B cell (primary cell): ENCODE measurements at regions not wholly inside any gene's neighbourhood (a gene's known extent, or its start where the extent isn't known, plus 50 kb on each side); places are given as distances from the start of the nearest gene placed in this dataset.

Experiments
- ATAC-seq: fragments of 200-7000 bp; cut with Tn5 transposase; one replicate; pipeline ENCODE4 v1.10.0; 2021; ENCODE audit warnings: low read depth, mild to moderate bottlenecking, moderate number of reproducible peaks, moderate library complexity
- CTCF ChIA-PET: fragments of 350-600 bp; sonication (Branson Sonifier 250); formaldehyde crosslinking; loops from one replicate; lab custom pipeline; 2021; ENCODE audit warnings: antibody characterized with exemption, inconsistent platforms; lab: Charles Lee
- POLR2A ChIA-PET: fragments of 350-600 bp; sonication (Branson Sonifier 250); formaldehyde crosslinking; loops from one replicate; lab custom pipeline; 2021; ENCODE audit warnings: antibody characterized with exemption; lab: Charles Lee
- DNase-seq: peaks from one replicate; pipeline ENCODE4 v3.0.0; 2013
- H2AFZ ChIP-seq: 2 replicates; pipeline ENCODE4 v1.6.1; 2012; ENCODE audit warnings: mild to moderate bottlenecking, low read depth, low read length; ENCODE audit not compliant: insufficient read depth, poor library complexity, severe bottlenecking
- H3K27ac ChIP-seq, 2 donors: 1 replicate in 1 of 2; 2 replicates in 1 of 2; pipeline ENCODE4 v1.5.1; 2012 to 2013; ENCODE audit warnings: low read length in 2 of 2, mild to moderate bottlenecking in 2 of 2, moderate library complexity in 1 of 2
- H3K27me3 ChIP-seq, 4 experiments: fragments of 200-600 bp in 1 of 4; sonication (generic) in 1 of 4; replicated peaks in 1 of 4; 1 replicate in 2 of 4; 2 replicates in 2 of 4; pipeline versions ENCODE4 v1.6.1 to v1.7.0; 2013 to 2016; ENCODE audit warnings: low read length in 3 of 4, mild to moderate bottlenecking in 2 of 4, mixed read lengths in 1 of 4, moderate library complexity in 1 of 4; ENCODE audit not compliant: insufficient read depth in 4 of 4, control insufficient read depth in 3 of 4; ENCODE audit errors: control extremely low read depth in 1 of 4
- H3K36me3 ChIP-seq, 2 experiments: replicated peaks in 1 of 2; 1 replicate in 1 of 2; 2 replicates in 1 of 2; pipeline versions ENCODE4 v1.6.1 to v1.7.1; 2013; ENCODE audit warnings: low read length in 1 of 2; ENCODE audit not compliant: insufficient read depth in 2 of 2, control insufficient read depth in 1 of 2; ENCODE audit errors: control extremely low read depth in 1 of 2, extremely low read depth in 1 of 2
- H3K4me1 ChIP-seq, 2 donors: fragments of 200-600 bp in 1 of 2; sonication (generic) in 1 of 2; 1 replicate in 1 of 2; 2 replicates in 1 of 2; pipeline versions ENCODE4 v1.5.1 to v1.6.1; 2013 to 2017; ENCODE audit warnings: low read length in 2 of 2; ENCODE audit not compliant: control insufficient read depth in 2 of 2, insufficient read depth in 2 of 2
- H3K4me2 ChIP-seq: replicated peaks from 2 replicates; pipeline ENCODE3; 2012; ENCODE audit warnings: mild to moderate bottlenecking, low read depth, low read length; ENCODE audit not compliant: poor library complexity, severe bottlenecking
- H3K4me3 ChIP-seq, 5 experiments: fragments of 200-600 bp in 1 of 5; sonication (generic) in 1 of 5; 1 replicate in 3 of 5; 2 replicates in 2 of 5; pipeline versions ENCODE4 v1.5.1 to v1.7.0; 2011 to 2016; ENCODE audit warnings: low read length in 4 of 5, mild to moderate bottlenecking in 4 of 5, low read depth in 2 of 5, control low read depth in 1 of 5, moderate library complexity in 1 of 5; ENCODE audit not compliant: insufficient read depth in 1 of 5; ENCODE audit errors: control extremely low read depth in 1 of 5, extremely low read depth in 1 of 5
- H3K79me2 ChIP-seq: fragments of 200-600 bp; sonication (generic); one replicate; pipeline ENCODE4 v1.6.0; 2016; ENCODE audit warnings: low read length; ENCODE audit not compliant: control insufficient read depth, insufficient read depth
- H3K9ac ChIP-seq: fragments of 200-600 bp; sonication (generic); 2 replicates; pipeline ENCODE4 v1.6.1; 2017; ENCODE audit warnings: mild to moderate bottlenecking, low read length, moderate library complexity
- H3K9me3 ChIP-seq, 3 donors: one replicate each; pipeline versions ENCODE4 v1.6.1 to v1.7.1; 2013; ENCODE audit warnings: low read length in 2 of 3; ENCODE audit not compliant: control insufficient read depth in 2 of 3, insufficient read depth in 1 of 3; ENCODE audit errors: control extremely low read depth in 1 of 3
- H4K20me1 ChIP-seq: 2 replicates; pipeline ENCODE4 v1.6.0; 2012; ENCODE audit warnings: mild to moderate bottlenecking, low read length; ENCODE audit not compliant: insufficient read depth, control insufficient read depth, poor library complexity, severe bottlenecking
- H3K27ac Mint-ChIP-seq: one replicate; pipeline ENCODE4 v1.8.0; 2021; ENCODE audit warnings: mixed read lengths
- H3K27me3 Mint-ChIP-seq: one replicate; pipeline ENCODE4 v1.8.0; 2021; ENCODE audit warnings: mixed read lengths
- H3K4me1 Mint-ChIP-seq: one replicate; pipeline ENCODE4 v1.8.0; 2021; ENCODE audit warnings: mixed read lengths
- H3K4me3 Mint-ChIP-seq: one replicate; pipeline ENCODE4 v1.8.0; 2021; ENCODE audit warnings: mixed read lengths
- H3K9me3 Mint-ChIP-seq: one replicate; pipeline ENCODE4 v1.8.0; 2022; ENCODE audit warnings: mixed read lengths; ENCODE audit not compliant: insufficient read depth
- EZH2 ChIP-seq: IDR thresholded peaks from 2 replicates; pipeline ENCODE4 v1.6.1; 2012; ENCODE audit warnings: borderline replicate concordance, low read depth, mild to moderate bottlenecking, moderate library complexity, low read length; ENCODE audit not compliant: insufficient read depth, poor library complexity, severe bottlenecking
- WGBS: methylation state at CpG from one replicate; pipeline ENCODE4 v1.1.5; 2013; ENCODE audit warnings: missing lambda C conversion rate; ENCODE audit not compliant: insufficient coverage; 5-methylcytosine and 5-hydroxymethylcytosine counted together
- intact Hi-C: fragments of 100-400 bp; cut with micrococcal nuclease; formaldehyde crosslinking; loops from one replicate; pipeline ENCODE4 v1.10.0; 2022
- TF ChIP-seq, protein P1 (sequence below): fragments of 200-600 bp; IDR thresholded peaks from one replicate; pipeline ENCODE4 v1.8.0; 2022; ENCODE audit warnings: antibody characterized with exemption, mild to moderate bottlenecking

DNA sequence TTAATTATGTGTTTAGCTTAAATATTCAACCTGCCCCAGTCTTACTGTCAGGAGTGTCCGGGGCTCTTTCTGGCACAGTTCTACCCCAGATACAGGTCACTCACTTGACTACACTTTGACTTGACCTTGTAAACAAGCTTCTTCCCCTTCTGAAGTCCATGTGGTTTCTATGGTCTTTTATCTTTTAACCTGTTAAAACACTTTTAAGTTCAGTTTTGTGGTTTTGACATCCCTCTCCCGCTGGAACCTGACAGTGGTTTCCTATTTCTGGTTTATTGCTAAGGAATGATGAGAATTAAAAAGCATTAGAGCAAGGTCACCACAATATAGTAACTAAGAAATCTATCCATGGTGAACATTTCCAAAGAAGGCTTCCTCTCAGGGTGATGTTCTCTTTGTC, 300.1 kb downstream of the TMEM167A start:
- Histone ChIP-seq H2AFZ (no peak overlapping the region), H3K36me3 (no peaks in the 10 kb centered on the region), H3K4me1 (no peaks in the 10 kb centered on the region), H3K9ac (no peak overlapping the region), H3K27ac (no peak overlapping the region), H3K4me3 (no peak overlapping the region), H3K4me2 (no peak overlapping the region), H4K20me1 (no peaks in the 10 kb centered on the region), H3K27me3 (no peaks in the 10 kb centered on the region), H3K79me2 (no peaks in the 10 kb centered on the region), H3K9me3 (no peaks in the 10 kb centered on the region)
- H3K27me3 Mint-ChIP-seq, result no peaks in the 10 kb centered on the region
- TF ChIP-seq EZH2, result no peak
- TF ChIP-seq, protein P1, sequence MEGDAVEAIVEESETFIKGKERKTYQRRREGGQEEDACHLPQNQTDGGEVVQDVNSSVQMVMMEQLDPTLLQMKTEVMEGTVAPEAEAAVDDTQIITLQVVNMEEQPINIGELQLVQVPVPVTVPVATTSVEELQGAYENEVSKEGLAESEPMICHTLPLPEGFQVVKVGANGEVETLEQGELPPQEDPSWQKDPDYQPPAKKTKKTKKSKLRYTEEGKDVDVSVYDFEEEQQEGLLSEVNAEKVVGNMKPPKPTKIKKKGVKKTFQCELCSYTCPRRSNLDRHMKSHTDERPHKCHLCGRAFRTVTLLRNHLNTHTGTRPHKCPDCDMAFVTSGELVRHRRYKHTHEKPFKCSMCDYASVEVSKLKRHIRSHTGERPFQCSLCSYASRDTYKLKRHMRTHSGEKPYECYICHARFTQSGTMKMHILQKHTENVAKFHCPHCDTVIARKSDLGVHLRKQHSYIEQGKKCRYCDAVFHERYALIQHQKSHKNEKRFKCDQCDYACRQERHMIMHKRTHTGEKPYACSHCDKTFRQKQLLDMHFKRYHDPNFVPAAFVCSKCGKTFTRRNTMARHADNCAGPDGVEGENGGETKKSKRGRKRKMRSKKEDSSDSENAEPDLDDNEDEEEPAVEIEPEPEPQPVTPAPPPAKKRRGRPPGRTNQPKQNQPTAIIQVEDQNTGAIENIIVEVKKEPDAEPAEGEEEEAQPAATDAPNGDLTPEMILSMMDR, result no peak
- no peak for ATAC-seq
- H3K9me3 Mint-ChIP-seq, result no peaks in the 10 kb centered on the region
- intact Hi-C loops, result no loop called here
- ChIA-PET POLR2A (no interaction called here), CTCF (no interaction called here)
- H3K4me1 Mint-ChIP-seq, result no peaks in the 10 kb centered on the region
- no CpG with 5 or more reads among the region's 2 CpGs for WGBS
- DNase-seq, result no peak
- H3K27ac Mint-ChIP-seq, result no peak overlapping the region
- no peak overlapping the region for H3K4me3 Mint-ChIP-seq

DNA sequence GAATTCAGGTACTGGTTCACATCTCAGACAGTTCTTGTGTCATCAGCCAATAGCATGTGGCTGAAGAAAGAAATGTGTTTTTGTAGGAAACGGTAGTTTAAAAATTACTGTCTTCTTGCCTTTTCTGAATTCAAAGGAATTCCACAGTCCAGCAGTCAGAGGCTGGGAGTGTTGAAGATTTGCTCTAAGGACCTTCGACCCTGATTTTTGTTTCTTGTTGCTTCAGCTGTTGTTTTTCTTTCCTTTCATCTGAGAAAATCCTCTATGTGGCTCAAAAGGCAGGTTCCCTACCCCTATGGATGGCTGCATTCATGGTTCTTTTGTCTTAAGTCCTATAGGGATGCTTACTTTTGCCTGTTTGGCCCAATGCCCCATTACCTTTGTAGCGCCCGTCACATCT, 304.9 kb downstream of the TMEM167A start:
- Histone ChIP-seq H3K9me3 (peaks cover 0 to 6% (median 0%) of the 10 kb centered on the region in 3 donors), H3K4me1 (no peaks in the 10 kb centered on the region), H3K4me2 (no peak overlapping the region), H3K36me3 (no peaks in the 10 kb centered on the region), H3K27me3 (no peaks in the 10 kb centered on the region), H2AFZ (no peak overlapping the region), H3K4me3 (no peak overlapping the region), H3K27ac (no peak overlapping the region), H3K9ac (no peak overlapping the region), H4K20me1 (no peaks in the 10 kb centered on the region), H3K79me2 (no peaks in the 10 kb centered on the region)
- H3K27me3 Mint-ChIP-seq, result no peaks in the 10 kb centered on the region
- no peak overlapping the region for H3K4me3 Mint-ChIP-seq
- ChIA-PET POLR2A (no interaction called here), CTCF (no interaction called here)
- intact Hi-C loops, result no loop called here
- TF ChIP-seq EZH2, result no peak
- TF ChIP-seq, protein P1, result no peak
- no peak for ATAC-seq
- H3K4me1 Mint-ChIP-seq, result no peaks in the 10 kb centered on the region
- no peaks in the 10 kb centered on the region for H3K9me3 Mint-ChIP-seq
- WGBS, result 90% methylated on average over 3 of the region's 4 CpGs
- DNase-seq, result no peak
- no peak overlapping the region for H3K27ac Mint-ChIP-seq
